Mesenchymal stem cell (in vitro differentiated cells and primary cell): ENCODE measurements at regions not wholly inside any gene's neighbourhood (a gene's known extent, or its start where the extent isn't known, plus 50 kb on each side); places are given as distances from the start of the nearest gene placed in this dataset.

Experiments
- DNase-seq: peaks from one replicate; pipeline ENCODE4 v3.0.0-alpha.2; 2013
- H2AFZ ChIP-seq: one replicate; pipeline ENCODE4 v1.6.1; 2013; ENCODE audit warnings: low read depth, mild to moderate bottlenecking, control low read depth, inconsistent platforms, low read length, moderate library complexity
- H2AK5ac ChIP-seq: 2 replicates; pipeline ENCODE4 v1.6.1; 2013; ENCODE audit warnings: low read length, moderate library complexity, mild to moderate bottlenecking, inconsistent platforms; ENCODE audit not compliant: severe bottlenecking
- H2BK120ac ChIP-seq: one replicate; pipeline ENCODE4 v1.6.1; 2013; ENCODE audit warnings: low read depth, mild to moderate bottlenecking, inconsistent platforms, low read length, moderate library complexity
- H2BK12ac ChIP-seq, 2 experiments: one replicate each; pipeline ENCODE4 v1.6.1; 2013; ENCODE audit warnings: inconsistent platforms in 2 of 2, low read length in 2 of 2, mild to moderate bottlenecking in 2 of 2, moderate library complexity in 2 of 2, control low read depth in 1 of 2
- H2BK15ac ChIP-seq: one replicate; pipeline ENCODE4 v1.6.1; 2013; ENCODE audit warnings: mild to moderate bottlenecking, low read depth, inconsistent platforms; ENCODE audit not compliant: poor library complexity, severe bottlenecking
- H2BK5ac ChIP-seq: 2 replicates; pipeline ENCODE4 v1.6.1; 2013; ENCODE audit warnings: low read depth, mild to moderate bottlenecking, low read length, control low read depth, inconsistent platforms; ENCODE audit not compliant: poor library complexity, severe bottlenecking
- H3K14ac ChIP-seq, 2 experiments: one replicate each; pipeline ENCODE4 v1.6.1; 2013; ENCODE audit warnings: inconsistent platforms in 2 of 2, low read length in 2 of 2, control low read depth in 1 of 2, mild to moderate bottlenecking in 1 of 2, moderate library complexity in 1 of 2
- H3K18ac ChIP-seq, 2 experiments: one replicate each; pipeline ENCODE4 v1.6.1; 2013; ENCODE audit warnings: inconsistent platforms in 2 of 2, low read length in 2 of 2, control low read depth in 1 of 2, low read depth in 1 of 2, mild to moderate bottlenecking in 1 of 2
- H3K23ac ChIP-seq, 2 experiments: one replicate each; pipeline ENCODE4 v1.6.1; 2013; ENCODE audit warnings: inconsistent platforms in 2 of 2, low read length in 2 of 2, mild to moderate bottlenecking in 2 of 2, moderate library complexity in 2 of 2, control low read depth in 1 of 2
- H3K27ac ChIP-seq: 2 replicates; pipeline ENCODE4 v1.5.1; 2013; ENCODE audit warnings: mild to moderate bottlenecking, moderate library complexity, low read length, control low read depth, inconsistent platforms; ENCODE audit not compliant: poor library complexity, severe bottlenecking
- H3K27me3 ChIP-seq, 2 experiments: 2 replicates each; pipeline versions ENCODE4 v1.6.1 to v1.7.0; 2013; ENCODE audit warnings: low read length in 2 of 2, mild to moderate bottlenecking in 2 of 2, moderate library complexity in 2 of 2, control low read depth in 1 of 2, inconsistent platforms in 1 of 2; ENCODE audit not compliant: control insufficient read depth in 1 of 2, insufficient read depth in 1 of 2
- H3K36me3 ChIP-seq, 2 experiments: 2 replicates each; pipeline versions ENCODE4 v1.6.1 to v1.7.0; 2013; ENCODE audit warnings: low read length in 2 of 2, control low read depth in 1 of 2, inconsistent platforms in 1 of 2, low read depth in 1 of 2, mild to moderate bottlenecking in 1 of 2; ENCODE audit not compliant: insufficient read depth in 2 of 2, control insufficient read depth in 1 of 2
- H3K4ac ChIP-seq, 2 experiments: one replicate each; pipeline ENCODE4 v1.6.1; 2013; ENCODE audit warnings: inconsistent platforms in 2 of 2, low read length in 2 of 2, mild to moderate bottlenecking in 2 of 2, moderate library complexity in 2 of 2, control low read depth in 1 of 2, low read depth in 1 of 2
- H3K4me1 ChIP-seq: 2 replicates; pipeline ENCODE4 v1.6.1; 2013; ENCODE audit warnings: low read depth, low read length, control low read depth; ENCODE audit not compliant: control insufficient read depth, insufficient read depth
- H3K4me2 ChIP-seq: 2 replicates; pipeline ENCODE4 v1.6.1; 2013; ENCODE audit warnings: low read length, mild to moderate bottlenecking, inconsistent platforms; ENCODE audit not compliant: poor library complexity, severe bottlenecking
- H3K4me3 ChIP-seq, 2 experiments: 2 replicates each; pipeline versions ENCODE4 v1.5.1 to v1.7.0; 2013; ENCODE audit warnings: low read length in 2 of 2, mild to moderate bottlenecking in 2 of 2, control low read depth in 1 of 2, low read depth in 1 of 2; ENCODE audit not compliant: insufficient read depth in 1 of 2
- H3K79me1 ChIP-seq: replicated peaks from 2 replicates; pipeline ENCODE4 v1.6.1; 2013; ENCODE audit warnings: mild to moderate bottlenecking, control low read depth, low read length, inconsistent platforms; ENCODE audit not compliant: poor library complexity, severe bottlenecking
- H3K9ac ChIP-seq: 2 replicates; pipeline ENCODE4 v1.7.0; 2013; ENCODE audit warnings: mild to moderate bottlenecking, low read length, moderate library complexity
- H3K9me3 ChIP-seq: 2 replicates; pipeline ENCODE4 v1.7.0; 2013; ENCODE audit warnings: mild to moderate bottlenecking, low read length; ENCODE audit not compliant: control insufficient read depth
- H4K8ac ChIP-seq: one replicate; pipeline ENCODE4 v1.6.1; 2013; ENCODE audit warnings: inconsistent platforms, mild to moderate bottlenecking, low read length, moderate library complexity
- H4K91ac ChIP-seq: one replicate; pipeline ENCODE4 v1.6.1; 2013; ENCODE audit warnings: mild to moderate bottlenecking, low read length, inconsistent platforms
- WGBS: methylation state at CpG from one replicate; pipeline ENCODE4 v1.1.7; 2013; ENCODE audit warnings: mixed read lengths; 5-methylcytosine and 5-hydroxymethylcytosine counted together

DNA sequence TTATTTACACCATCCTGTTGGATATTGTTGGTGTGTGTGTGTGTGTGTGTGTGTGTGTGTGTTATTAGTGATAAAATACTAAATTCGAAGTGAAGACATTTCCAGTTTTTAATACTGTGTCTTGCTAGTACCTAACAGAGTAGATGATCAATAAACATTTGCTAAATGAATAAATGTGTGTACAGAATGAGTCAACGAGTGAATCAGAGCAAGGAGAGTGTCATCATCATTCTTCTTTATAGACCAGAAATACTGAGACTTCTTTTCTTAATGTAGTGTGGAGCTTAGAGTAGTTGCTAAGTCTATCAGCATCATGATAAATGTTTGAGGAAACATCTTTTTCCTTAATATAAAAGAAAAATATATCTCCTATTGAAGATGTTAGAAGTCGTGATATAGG, 169.7 kb upstream of the SATB2 start:
- H3K27me3 ChIP-seq, result no peaks in the 10 kb centered on the region
- no peak overlapping the region for H2BK12ac ChIP-seq
- H3K79me1 ChIP-seq, result no peaks in the 10 kb centered on the region
- H2BK5ac ChIP-seq, result no peak overlapping the region
- H3K18ac ChIP-seq, result no peak overlapping the region
- H2AK5ac ChIP-seq, result no peak overlapping the region
- no peaks in the 10 kb centered on the region for H3K4me1 ChIP-seq
- no peak overlapping the region for H3K4me3 ChIP-seq
- H3K4me2 ChIP-seq, result no peak overlapping the region
- DNase-seq, result no peak
- H3K4ac ChIP-seq, result no peak overlapping the region
- no peak overlapping the region for H3K27ac ChIP-seq
- H3K23ac ChIP-seq, result no peak overlapping the region
- no peak overlapping the region for H3K14ac ChIP-seq
- H3K9me3 ChIP-seq, result no peaks in the 10 kb centered on the region
- no peak overlapping the region for H4K8ac ChIP-seq
- H2BK15ac ChIP-seq, result no peak overlapping the region
- 60% methylated on average over 1 of the region's 3 CpGs for WGBS
- no peak overlapping the region for H2BK120ac ChIP-seq
- H2AFZ ChIP-seq, result no peak overlapping the region
- no peak overlapping the region for H4K91ac ChIP-seq
- H3K36me3 ChIP-seq, result no peaks in the 10 kb centered on the region
- no peak overlapping the region for H3K9ac ChIP-seq

DNA sequence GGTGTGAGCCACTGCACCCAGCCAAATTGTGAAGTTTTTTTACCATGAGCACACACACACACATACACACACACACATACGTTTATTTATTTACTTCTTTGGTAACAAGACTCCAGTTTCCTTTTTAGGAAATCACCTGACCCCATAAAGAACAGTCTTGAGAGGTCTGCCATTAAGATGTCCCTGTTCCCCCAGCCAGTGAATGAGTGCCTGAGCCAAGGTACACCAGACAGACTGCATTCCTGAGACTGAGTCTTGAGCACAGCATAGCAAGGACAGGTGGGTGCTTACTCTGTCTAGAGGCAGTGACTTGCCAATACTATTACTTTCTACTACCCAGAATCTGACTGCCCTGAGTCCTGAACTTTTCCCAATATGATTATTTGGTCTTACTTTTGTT, 167.2 kb upstream of the SATB2 start:
- Histone ChIP-seq H2AFZ (no peak overlapping the region), H2BK5ac (no peak overlapping the region), H3K4me3 (no peak overlapping the region), H3K14ac (no peak overlapping the region), H3K79me1 (no peaks in the 10 kb centered on the region), H2AK5ac (no peak overlapping the region), H3K23ac (no peak overlapping the region), H2BK12ac (no peak overlapping the region), H3K36me3 (no peaks in the 10 kb centered on the region), H3K27ac (no peak overlapping the region), H3K9ac (no peak overlapping the region), H3K18ac (no peak overlapping the region), H3K4ac (no peak overlapping the region), H4K8ac (no peak overlapping the region), H2BK120ac (no peak overlapping the region), H3K9me3 (no peaks in the 10 kb centered on the region), H4K91ac (no peak overlapping the region), H3K4me2 (no peak overlapping the region), H2BK15ac (no peak overlapping the region), H3K27me3 (peaks cover 0 to 5% of the 10 kb centered on the region in 2 experiments), H3K4me1 (no peaks in the 10 kb centered on the region)
- no peak for DNase-seq
- 38% methylated on average over 1 of the region's 1 CpG for WGBS

DNA sequence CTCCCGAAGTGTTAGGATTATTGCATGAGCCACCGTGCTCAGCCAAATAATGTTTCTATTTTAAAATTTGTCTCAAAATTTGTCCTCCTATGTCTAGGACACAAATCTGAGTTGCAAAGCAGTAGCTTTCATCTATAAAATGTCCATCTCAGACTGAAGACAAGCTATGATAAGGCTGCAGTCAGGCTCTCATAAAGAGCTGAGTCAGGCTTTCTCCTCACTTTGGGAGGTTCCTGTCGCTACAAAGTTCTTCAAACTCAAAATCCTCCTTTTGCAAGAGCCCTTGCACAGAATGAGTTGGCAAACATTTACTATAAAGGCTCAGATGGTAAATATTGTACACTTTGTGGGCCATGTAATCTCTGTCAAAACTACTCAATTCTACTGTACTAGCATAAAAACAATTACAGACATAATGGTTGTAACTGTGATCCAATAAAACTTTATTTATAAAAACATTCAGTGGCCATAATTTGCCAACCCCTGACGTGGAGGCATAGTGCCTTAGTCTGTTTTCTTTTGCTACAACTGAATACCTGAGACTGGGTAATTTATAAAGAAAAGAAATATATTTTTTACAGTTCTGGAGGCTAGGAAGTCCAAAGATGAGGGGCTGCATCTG, 154.9 kb upstream of the SATB2 start:
- Histone ChIP-seq H2AK5ac (no peak overlapping the region), H3K27ac (no peak overlapping the region), H3K23ac (no peak overlapping the region), H3K9me3 (no peaks in the 10 kb centered on the region), H4K8ac (no peak overlapping the region), H2BK120ac (no peak overlapping the region), H2AFZ (no peak overlapping the region), H2BK5ac (no peak overlapping the region), H3K4me1 (no peaks in the 10 kb centered on the region), H3K14ac (peak overlapping the region in 1 of 2 experiments; percentile 58), H2BK12ac (no peak overlapping the region), H3K27me3 (no peaks in the 10 kb centered on the region), H2BK15ac (no peak overlapping the region), H3K4ac (no peak overlapping the region), H3K4me3 (no peak overlapping the region), H4K91ac (no peak overlapping the region), H3K18ac (no peak overlapping the region), H3K79me1 (no peaks in the 10 kb centered on the region), H3K36me3 (no peaks in the 10 kb centered on the region), H3K4me2 (no peak overlapping the region), H3K9ac (no peak overlapping the region)
- WGBS, result 90% methylated on average over 4 of the region's 4 CpGs
- DNase-seq, result no peak

DNA sequence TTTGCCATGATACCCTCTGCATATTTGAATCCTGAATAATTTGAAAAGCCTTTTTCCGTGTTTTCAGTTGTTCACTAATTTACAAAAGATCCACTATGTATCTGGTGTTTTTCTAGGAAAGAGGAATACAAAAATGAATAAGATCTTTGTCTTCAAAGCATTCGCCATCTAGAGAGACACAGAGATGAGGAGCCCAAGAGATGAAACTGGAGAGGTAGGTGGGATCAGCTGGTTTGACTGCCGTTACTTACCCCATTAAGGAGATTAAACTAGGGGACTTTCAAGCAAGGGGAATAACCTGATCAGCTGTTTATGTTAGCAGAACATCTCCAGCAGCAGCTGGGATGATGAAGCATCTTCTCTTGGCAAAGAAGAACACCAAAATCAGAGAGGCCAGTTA, 150.2 kb upstream of the SATB2 start:
- Histone ChIP-seq H3K36me3 (no peaks in the 10 kb centered on the region), H3K14ac (no peak overlapping the region), H2BK120ac (no peak overlapping the region), H3K9ac (no peak overlapping the region), H3K79me1 (no peaks in the 10 kb centered on the region), H3K4me3 (no peak overlapping the region), H3K4ac (no peak overlapping the region), H4K91ac (no peak overlapping the region), H4K8ac (no peak overlapping the region), H3K18ac (no peak overlapping the region), H3K4me1 (peaks cover 3% of the 10 kb centered on the region), H3K27ac (no peak overlapping the region), H3K27me3 (peaks cover 6 to 8% of the 10 kb centered on the region in 2 experiments), H2BK5ac (no peak overlapping the region), H3K4me2 (no peak overlapping the region), H2BK15ac (no peak overlapping the region), H2AK5ac (no peak overlapping the region), H3K9me3 (no peaks in the 10 kb centered on the region), H3K23ac (no peak overlapping the region), H2AFZ (no peak overlapping the region), H2BK12ac (no peak overlapping the region)
- no peak for DNase-seq
- 94% methylated on average over 2 of the region's 3 CpGs for WGBS
